ENCODE measurements at regions not wholly inside any gene's neighbourhood (a gene's known extent, or its start where the extent isn't known, plus 50 kb on each side); places are given as distances from the start of the nearest gene placed in this dataset.

- TF ChIP-seq CTCF (IDR thresholded peaks at IDR 0.05), result no peak
- no peak for TF ChIP-seq FOSL2 (IDR thresholded peaks at IDR 0.05; ENCODE audit: borderline replicate concordance, low read depth)
- TF ChIP-seq EZH2phosphoT487 (IDR thresholded peaks at IDR 0.05; ENCODE audit: borderline replicate concordance, low read depth), result no peak
- TF ChIP-seq YY1 (IDR thresholded peaks at IDR 0.05; ENCODE audit: low read depth), result no peak
- no peak for TF ChIP-seq FOXM1 (IDR thresholded peaks at IDR 0.05; ENCODE audit: low read depth)
- TF ChIP-seq JUND (IDR thresholded peaks at IDR 0.05), result no peak
- TF ChIP-seq POLR2AphosphoS5 (IDR thresholded peaks at IDR 0.05; ENCODE audit: low read depth, low read length), result no peak
- no peak for TF ChIP-seq RAD21 (IDR thresholded peaks at IDR 0.05; ENCODE audit: low read length)
- TF ChIP-seq, protein P1, sequence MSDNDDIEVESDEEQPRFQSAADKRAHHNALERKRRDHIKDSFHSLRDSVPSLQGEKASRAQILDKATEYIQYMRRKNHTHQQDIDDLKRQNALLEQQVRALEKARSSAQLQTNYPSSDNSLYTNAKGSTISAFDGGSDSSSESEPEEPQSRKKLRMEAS (IDR thresholded peaks at IDR 0.05; ENCODE audit: low read depth), result no peak
- no peak for TF ChIP-seq TCF12 (IDR thresholded peaks at IDR 0.05)
- no peak for TF ChIP-seq REST (IDR thresholded peaks at IDR 0.05; ENCODE audit: low read depth, low read length)
- TF ChIP-seq, protein P2, sequence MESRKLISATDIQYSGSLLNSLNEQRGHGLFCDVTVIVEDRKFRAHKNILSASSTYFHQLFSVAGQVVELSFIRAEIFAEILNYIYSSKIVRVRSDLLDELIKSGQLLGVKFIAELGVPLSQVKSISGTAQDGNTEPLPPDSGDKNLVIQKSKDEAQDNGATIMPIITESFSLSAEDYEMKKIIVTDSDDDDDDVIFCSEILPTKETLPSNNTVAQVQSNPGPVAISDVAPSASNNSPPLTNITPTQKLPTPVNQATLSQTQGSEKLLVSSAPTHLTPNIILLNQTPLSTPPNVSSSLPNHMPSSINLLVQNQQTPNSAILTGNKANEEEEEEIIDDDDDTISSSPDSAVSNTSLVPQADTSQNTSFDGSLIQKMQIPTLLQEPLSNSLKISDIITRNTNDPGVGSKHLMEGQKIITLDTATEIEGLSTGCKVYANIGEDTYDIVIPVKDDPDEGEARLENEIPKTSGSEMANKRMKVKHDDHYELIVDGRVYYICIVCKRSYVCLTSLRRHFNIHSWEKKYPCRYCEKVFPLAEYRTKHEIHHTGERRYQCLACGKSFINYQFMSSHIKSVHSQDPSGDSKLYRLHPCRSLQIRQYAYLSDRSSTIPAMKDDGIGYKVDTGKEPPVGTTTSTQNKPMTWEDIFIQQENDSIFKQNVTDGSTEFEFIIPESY (IDR thresholded peaks at IDR 0.05; ENCODE audit: borderline replicate concordance, low read depth), result no peak
Measured at GRCh38 chr1:96510391-96510790, 211.2 kb upstream of the PTBP2 start.

Measured in SK-N-SH (cell line).